Stimulated activated naive CD8-positive, alpha-beta T cell treated with anti-CD3 and anti-CD28 coated beads, Interleukin-15, Interleukin-2, amounts not matched to agents 100 ng/mL and 50 ng/mL, for 24 hours (primary cell): ENCODE measurements at regions not wholly inside any gene's neighbourhood (a gene's known extent, or its start where the extent isn't known, plus 50 kb on each side); places are given as distances from the start of the nearest gene placed in this dataset.

Experiments used
- H3K27ac Mint-ChIP-seq: one replicate; pipeline ENCODE4 v1.8.0; 2021; ENCODE audit warnings: mild to moderate bottlenecking, mixed read lengths
- H3K27me3 Mint-ChIP-seq: one replicate; pipeline ENCODE4 v1.8.0; 2021; ENCODE audit warnings: mixed read lengths
- H3K36me3 Mint-ChIP-seq: one replicate; pipeline ENCODE4 v1.8.0; 2021; ENCODE audit warnings: low read depth, mixed read lengths
- H3K4me1 Mint-ChIP-seq: one replicate; pipeline ENCODE4 v1.8.0; 2021; ENCODE audit warnings: low read depth, mixed read lengths
- H3K4me3 Mint-ChIP-seq: one replicate; pipeline ENCODE4 v1.8.0; 2021; ENCODE audit warnings: mild to moderate bottlenecking, mixed read lengths
- H3K9me3 Mint-ChIP-seq: one replicate; pipeline ENCODE4 v1.8.0; 2021; ENCODE audit warnings: mixed read lengths

GRCh38 chr3:153282355-153282754 lies 120.3 kb downstream of the RAP2B start:
- no peaks in the 10 kb centered on the region for H3K9me3 Mint-ChIP-seq
- peaks cover 25% of the 10 kb centered on the region for H3K4me1 Mint-ChIP-seq
- no peaks in the 10 kb centered on the region for H3K36me3 Mint-ChIP-seq
- H3K27me3 Mint-ChIP-seq = no peaks in the 10 kb centered on the region
- no peak overlapping the region for H3K4me3 Mint-ChIP-seq
- no peak overlapping the region for H3K27ac Mint-ChIP-seq

GRCh38 chr3:153284282-153284938 lies 122.4 kb downstream of the RAP2B start:
- Mint-ChIP-seq H3K9me3 (no peaks in the 10 kb centered on the region), H3K4me1 (peaks cover 41% of the 10 kb centered on the region), H3K27me3 (no peaks in the 10 kb centered on the region), H3K36me3 (no peaks in the 10 kb centered on the region), H3K27ac (peak overlapping the region; percentile 85), H3K4me3 (peak overlapping the region; percentile 25)

- no peaks in the 10 kb centered on the region for H3K36me3 Mint-ChIP-seq
- H3K27ac Mint-ChIP-seq = peak overlapping the region; percentile 53
- no peaks in the 10 kb centered on the region for H3K27me3 Mint-ChIP-seq
- peaks cover 46% of the 10 kb centered on the region for H3K4me1 Mint-ChIP-seq
- no peak overlapping the region for H3K4me3 Mint-ChIP-seq
- no peaks in the 10 kb centered on the region for H3K9me3 Mint-ChIP-seq
These were observed 123.2 kb downstream of the RAP2B start for GRCh38 chr3:153285194-153285641.

DNA sequence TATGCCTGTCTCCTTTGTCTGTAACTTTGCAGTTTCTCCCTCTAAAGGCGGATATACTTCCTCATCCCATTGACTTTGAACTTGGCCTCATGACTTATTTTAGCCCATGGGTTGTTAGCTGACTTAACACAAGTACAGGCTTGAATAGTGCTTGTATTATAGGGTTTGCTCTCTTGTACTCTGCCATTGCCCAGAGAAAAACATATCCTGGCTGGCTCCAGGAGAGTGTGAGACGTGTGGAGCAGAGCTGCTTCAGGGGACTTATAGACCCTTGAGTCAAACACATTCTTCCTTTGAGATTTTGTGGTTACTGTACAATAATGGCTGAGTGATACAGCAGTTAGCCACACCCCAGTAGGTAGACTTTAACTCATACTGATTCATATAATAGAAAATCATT lies 124.0 kb downstream of the RAP2B start:
- Mint-ChIP-seq H3K9me3 (no peaks in the 10 kb centered on the region), H3K36me3 (no peaks in the 10 kb centered on the region), H3K27me3 (no peaks in the 10 kb centered on the region), H3K4me3 (no peak overlapping the region), H3K4me1 (peaks cover 54% of the 10 kb centered on the region), H3K27ac (no peak overlapping the region)

DNA sequence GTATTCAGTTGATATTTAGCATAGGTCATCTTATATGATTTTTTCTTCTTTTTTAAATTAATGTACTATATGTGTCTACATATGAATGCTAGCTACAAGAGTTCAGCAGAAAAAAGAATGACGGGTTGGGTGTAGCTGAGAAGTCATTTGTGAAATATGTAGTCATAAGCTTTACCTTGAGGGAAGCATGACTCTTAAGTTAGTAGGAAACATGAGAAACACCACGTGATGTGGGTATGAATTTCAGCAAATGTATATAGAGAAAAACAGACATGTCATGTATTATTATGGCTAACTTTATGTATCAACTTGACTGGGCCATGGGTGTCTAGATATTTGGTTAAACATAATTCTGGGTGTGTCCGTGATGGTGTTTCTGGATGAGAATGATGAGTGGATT lies 125.0 kb downstream of the RAP2B start:
- Mint-ChIP-seq H3K4me1 (peaks cover 58% of the 10 kb centered on the region), H3K36me3 (no peaks in the 10 kb centered on the region), H3K27me3 (no peaks in the 10 kb centered on the region), H3K27ac (no peak overlapping the region), H3K9me3 (no peaks in the 10 kb centered on the region), H3K4me3 (no peak overlapping the region)

- Mint-ChIP-seq H3K36me3 (no peaks in the 10 kb centered on the region), H3K27me3 (no peaks in the 10 kb centered on the region), H3K4me3 (no peak overlapping the region), H3K4me1 (peaks cover 52% of the 10 kb centered on the region), H3K27ac (no peak overlapping the region), H3K9me3 (no peaks in the 10 kb centered on the region)
These were observed 127.3 kb downstream of the RAP2B start for GRCh38 chr3:153289334-153289808.

DNA sequence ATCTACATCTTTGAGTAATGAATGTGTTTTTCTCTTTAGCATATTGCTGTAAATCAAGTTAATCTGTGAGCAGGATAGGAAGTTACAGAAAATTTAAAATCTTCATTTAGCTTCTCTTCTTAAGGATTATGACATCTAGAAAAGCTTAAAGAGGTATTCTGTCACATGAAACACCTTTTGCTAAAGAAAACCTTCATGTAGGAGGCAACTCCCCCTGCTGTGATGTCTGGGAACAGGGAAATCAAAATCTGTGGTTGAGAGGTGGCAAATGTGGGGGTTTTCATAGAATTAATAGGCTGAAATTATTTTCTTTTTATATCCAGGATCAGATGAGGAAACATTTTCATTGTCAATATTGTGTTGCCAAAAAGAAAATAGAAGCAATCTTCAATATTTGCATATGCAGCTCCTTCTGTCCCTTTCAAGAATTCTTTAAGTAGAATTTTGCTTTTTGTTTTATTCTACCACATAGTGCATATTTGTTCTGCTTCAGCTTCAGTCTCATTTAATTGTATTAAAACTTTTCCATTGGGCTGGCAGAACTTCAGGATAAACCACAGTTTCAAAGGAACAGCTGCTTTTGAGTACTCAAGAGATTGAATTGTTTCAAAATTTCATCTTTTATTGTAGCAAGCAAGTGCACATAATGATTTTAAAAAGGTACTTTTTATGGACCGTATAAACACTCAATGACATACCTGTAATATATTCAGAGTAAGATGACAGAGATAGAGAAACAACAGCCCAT lies 128.4 kb downstream of the RAP2B start:
- peaks cover 45% of the 10 kb centered on the region for H3K4me1 Mint-ChIP-seq
- H3K9me3 Mint-ChIP-seq = no peaks in the 10 kb centered on the region
- H3K36me3 Mint-ChIP-seq = no peaks in the 10 kb centered on the region
- no peak overlapping the region for H3K27ac Mint-ChIP-seq
- H3K4me3 Mint-ChIP-seq = no peak overlapping the region
- H3K27me3 Mint-ChIP-seq = no peaks in the 10 kb centered on the region

DNA sequence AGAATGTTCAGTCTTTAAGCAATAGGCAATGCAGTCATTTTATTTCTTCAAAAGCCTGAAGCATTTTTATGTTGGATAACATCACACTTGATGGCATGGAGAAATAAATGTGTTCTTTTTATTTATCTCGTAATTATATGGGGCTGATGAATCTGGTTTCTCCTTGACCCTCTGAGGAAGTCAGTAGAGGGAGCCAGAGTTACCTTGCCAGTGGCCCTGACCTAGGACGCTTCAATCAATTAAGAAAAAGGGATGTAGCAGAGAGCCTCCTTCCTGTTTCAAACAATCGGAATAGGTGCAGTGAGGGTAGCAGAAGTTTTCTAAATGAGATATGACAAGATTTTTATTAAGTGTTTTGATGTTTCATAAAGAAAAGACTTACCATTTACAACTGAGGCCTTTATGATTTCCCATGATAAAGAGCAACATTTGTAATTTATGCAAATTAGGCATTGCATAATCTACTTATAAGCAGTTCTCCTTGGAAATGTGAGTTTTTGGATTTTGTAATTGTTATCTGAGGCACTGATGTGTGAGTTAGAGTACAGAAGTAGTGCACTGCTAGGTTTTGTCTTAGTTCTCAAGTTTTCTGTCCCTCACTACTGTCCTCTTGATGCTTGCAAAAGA lies 129.1 kb downstream of the RAP2B start:
- peaks cover 38% of the 10 kb centered on the region for H3K4me1 Mint-ChIP-seq
- H3K27ac Mint-ChIP-seq = no peak overlapping the region
- H3K27me3 Mint-ChIP-seq = no peaks in the 10 kb centered on the region
- no peaks in the 10 kb centered on the region for H3K9me3 Mint-ChIP-seq
- no peaks in the 10 kb centered on the region for H3K36me3 Mint-ChIP-seq
- no peak overlapping the region for H3K4me3 Mint-ChIP-seq

DNA sequence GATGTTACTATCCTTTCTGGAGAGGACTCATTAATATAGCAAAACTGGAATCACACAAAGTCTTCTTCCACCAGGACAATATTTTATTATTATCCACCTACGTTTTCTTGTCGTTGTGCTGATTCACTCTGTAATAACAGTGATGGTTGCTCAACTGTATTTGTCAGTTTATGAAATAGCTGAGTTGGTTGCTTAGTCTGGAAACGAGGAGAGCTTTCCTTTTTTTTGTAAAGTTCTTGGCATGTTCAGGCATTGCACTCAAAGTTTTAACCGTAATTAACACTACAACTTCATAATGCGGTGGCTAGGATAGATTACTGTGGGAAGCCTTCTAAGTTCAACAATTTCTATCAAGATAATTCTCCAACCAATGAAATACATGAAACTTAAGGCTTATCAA lies 131.2 kb downstream of the RAP2B start:
- Mint-ChIP-seq H3K9me3 (no peaks in the 10 kb centered on the region), H3K27me3 (no peaks in the 10 kb centered on the region), H3K4me1 (peaks cover 27% of the 10 kb centered on the region), H3K36me3 (no peaks in the 10 kb centered on the region), H3K4me3 (no peak overlapping the region), H3K27ac (no peak overlapping the region)

DNA sequence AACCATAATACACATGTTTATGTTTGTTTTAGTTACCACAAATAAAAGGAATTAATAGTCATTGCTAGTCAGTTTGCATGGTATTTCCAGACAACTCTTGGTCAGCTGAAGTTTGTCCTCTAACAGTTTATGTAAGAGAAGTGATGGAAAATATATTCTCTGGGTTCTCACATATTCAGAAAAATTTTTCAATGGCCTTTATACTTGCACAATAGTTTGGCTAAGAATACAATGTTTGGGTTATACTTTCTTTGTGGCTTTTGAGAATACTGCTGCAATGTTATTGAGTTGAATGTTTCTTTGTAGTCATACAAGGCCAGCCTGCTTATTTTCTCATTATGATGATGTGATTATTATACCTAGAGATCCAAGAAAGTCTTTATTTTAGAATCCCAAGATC lies 133.9 kb downstream of the RAP2B start:
- H3K27ac Mint-ChIP-seq = no peak overlapping the region
- H3K4me1 Mint-ChIP-seq = peaks cover 5% of the 10 kb centered on the region
- no peak overlapping the region for H3K4me3 Mint-ChIP-seq
- H3K9me3 Mint-ChIP-seq = no peaks in the 10 kb centered on the region
- H3K36me3 Mint-ChIP-seq = no peaks in the 10 kb centered on the region
- no peaks in the 10 kb centered on the region for H3K27me3 Mint-ChIP-seq

DNA sequence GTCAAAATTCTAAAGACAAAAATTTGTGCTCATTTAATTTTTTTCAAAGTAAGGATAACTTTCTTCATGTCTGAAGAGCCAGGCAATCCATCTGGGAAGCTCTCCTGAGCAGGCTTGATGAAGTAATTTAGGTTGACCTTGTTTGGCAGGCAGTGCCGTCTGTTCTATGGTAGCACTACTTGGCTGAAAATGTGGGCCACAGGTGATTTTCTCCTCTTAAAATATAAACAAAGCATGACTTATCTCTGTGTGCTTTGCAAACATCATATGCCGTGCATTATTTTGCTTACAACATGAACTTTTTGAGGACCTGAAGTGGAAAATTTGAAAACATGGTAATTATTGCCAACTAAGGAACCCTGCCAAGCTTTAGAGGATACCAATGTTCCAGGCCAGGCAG lies 143.2 kb downstream of the RAP2B start:
- Mint-ChIP-seq H3K36me3 (no peaks in the 10 kb centered on the region), H3K9me3 (no peaks in the 10 kb centered on the region), H3K27ac (no peak overlapping the region), H3K27me3 (no peaks in the 10 kb centered on the region), H3K4me1 (no peaks in the 10 kb centered on the region), H3K4me3 (no peak overlapping the region)

GRCh38 chr3:153311541-153311940 lies 149.5 kb downstream of the RAP2B start:
- Mint-ChIP-seq H3K4me3 (no peak overlapping the region), H3K9me3 (no peaks in the 10 kb centered on the region), H3K27me3 (no peaks in the 10 kb centered on the region), H3K27ac (no peak overlapping the region), H3K36me3 (no peaks in the 10 kb centered on the region), H3K4me1 (peaks cover 18% of the 10 kb centered on the region)

DNA sequence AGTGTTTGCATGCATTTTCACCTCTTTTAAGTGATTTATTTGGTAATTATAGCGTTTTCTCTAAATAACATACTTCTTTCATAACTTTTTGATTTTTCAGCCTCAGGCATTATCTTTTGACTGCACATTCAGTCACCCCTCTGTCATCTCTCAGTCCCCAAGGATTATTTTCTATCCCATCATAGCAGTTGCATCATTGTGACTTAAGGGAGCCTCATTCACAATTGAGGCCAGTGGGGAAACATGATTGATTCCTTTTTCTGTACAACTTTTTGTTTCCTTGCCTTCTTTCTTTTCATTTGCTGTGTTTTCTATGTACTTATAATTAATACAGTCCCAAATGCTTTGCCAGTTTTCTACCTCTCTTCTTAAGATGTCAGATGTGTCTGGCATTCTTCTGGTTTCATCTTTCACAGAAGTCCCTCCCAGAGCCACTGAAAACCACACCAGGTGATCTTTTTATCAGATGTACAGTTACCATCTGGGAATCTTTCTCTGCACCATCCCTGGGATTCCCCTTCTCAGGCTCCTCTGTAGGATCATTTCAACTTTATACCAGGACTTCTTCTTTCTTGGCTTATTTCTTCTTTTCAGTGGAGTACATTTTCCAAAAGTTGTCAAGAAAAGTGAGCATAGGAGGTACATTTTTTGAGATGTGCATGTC lies 151.4 kb downstream of the RAP2B start:
- no peak overlapping the region for H3K4me3 Mint-ChIP-seq
- H3K27ac Mint-ChIP-seq = no peak overlapping the region
- H3K27me3 Mint-ChIP-seq = no peaks in the 10 kb centered on the region
- no peaks in the 10 kb centered on the region for H3K36me3 Mint-ChIP-seq
- H3K4me1 Mint-ChIP-seq = peaks cover 18% of the 10 kb centered on the region
- H3K9me3 Mint-ChIP-seq = peaks cover 4% of the 10 kb centered on the region

DNA sequence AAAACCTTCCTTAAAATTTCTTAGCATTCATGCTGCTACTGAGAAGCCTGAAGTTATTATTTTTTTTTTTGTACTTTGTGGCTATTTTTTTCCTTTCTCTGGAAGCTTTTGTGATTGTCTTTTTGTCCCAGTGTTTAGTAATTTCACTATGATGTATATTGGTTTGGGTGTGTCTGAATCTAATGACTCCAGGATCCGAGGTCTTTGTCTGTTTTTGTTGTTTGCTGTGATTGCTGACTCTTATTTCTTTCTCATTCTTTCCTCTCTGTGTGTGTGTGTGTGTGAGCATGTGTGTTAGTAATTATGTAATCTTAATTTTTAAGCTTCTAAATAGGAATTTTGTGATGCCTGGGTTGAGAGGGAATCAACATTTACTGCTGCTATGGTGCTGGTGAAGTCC lies 152.0 kb downstream of the RAP2B start:
- Mint-ChIP-seq H3K27ac (no peak overlapping the region), H3K27me3 (no peaks in the 10 kb centered on the region)

DNA sequence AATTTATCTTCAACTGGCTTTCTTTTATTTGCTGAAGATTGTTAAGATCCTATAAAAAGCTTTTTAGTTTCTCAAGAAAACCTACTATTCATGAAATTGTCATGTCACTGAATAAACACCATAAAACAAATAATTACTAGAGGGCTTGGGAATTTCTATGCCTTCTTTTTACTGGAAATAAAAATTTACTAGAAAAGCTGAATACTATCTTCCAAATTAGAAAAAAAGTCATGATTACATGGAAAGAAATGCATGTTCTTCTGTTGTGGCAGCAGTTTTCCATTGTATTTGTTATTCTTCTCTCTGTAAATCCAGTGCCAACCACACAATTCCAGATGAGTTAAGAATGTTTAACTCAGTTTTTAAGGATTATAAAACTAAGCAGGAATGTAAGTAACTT lies 153.8 kb downstream of the RAP2B start:
- H3K36me3 Mint-ChIP-seq = no peaks in the 10 kb centered on the region
- H3K4me3 Mint-ChIP-seq = no peak overlapping the region
- H3K27me3 Mint-ChIP-seq = no peaks in the 10 kb centered on the region
- H3K9me3 Mint-ChIP-seq = peaks cover 4% of the 10 kb centered on the region
- H3K27ac Mint-ChIP-seq = no peak overlapping the region
- peaks cover 39% of the 10 kb centered on the region for H3K4me1 Mint-ChIP-seq

More for the DNA sequence above, 152.0 kb downstream of the RAP2B start:
- Mint-ChIP-seq H3K36me3 (no peaks in the 10 kb centered on the region), H3K4me1 (peaks cover 24% of the 10 kb centered on the region), H3K4me3 (no peak overlapping the region), H3K9me3 (peaks cover 4% of the 10 kb centered on the region)
